Liver (tissue), 8 donors: ENCODE measurements at regions not wholly inside any gene's neighbourhood (a gene's known extent, or its start where the extent isn't known, plus 50 kb on each side); places are given as distances from the start of the nearest gene placed in this dataset.

Experiments
- DNase-seq: peaks from one replicate; pipeline ENCODE4 v3.0.0-alpha.2; 2017; ENCODE audit warnings: low spot score
- H3K27ac ChIP-seq, 2 donors: one replicate each; pipeline ENCODE4 v1.7.0; 2013; ENCODE audit warnings: inconsistent platforms in 2 of 2, low read length in 2 of 2, control low read depth in 1 of 2, low read depth in 1 of 2, mild to moderate bottlenecking in 1 of 2
- H3K27me3 ChIP-seq, 4 donors: one replicate each; pipeline versions ENCODE4 v1.6.1 to v1.7.0; 2013; ENCODE audit warnings: low read length in 3 of 4, inconsistent platforms in 1 of 4, mild to moderate bottlenecking in 1 of 4, moderate library complexity in 1 of 4; ENCODE audit not compliant: control insufficient read depth in 4 of 4, insufficient read depth in 4 of 4
- H3K36me3 ChIP-seq, 4 donors: one replicate each; pipeline versions ENCODE4 v1.6.1 to v1.7.0; 2013; ENCODE audit warnings: low read length in 3 of 4, mild to moderate bottlenecking in 3 of 4, low read depth in 1 of 4, moderate library complexity in 1 of 4; ENCODE audit not compliant: control insufficient read depth in 4 of 4, insufficient read depth in 3 of 4
- H3K4me1 ChIP-seq, 4 donors: one replicate each; pipeline versions ENCODE4 v1.6.1 to v1.7.0; 2013; ENCODE audit warnings: low read length in 3 of 4, mild to moderate bottlenecking in 3 of 4, moderate library complexity in 1 of 4; ENCODE audit not compliant: control insufficient read depth in 4 of 4, insufficient read depth in 4 of 4
- H3K4me3 ChIP-seq, 3 donors: one replicate each; pipeline versions ENCODE4 v1.6.1 to v1.7.0; 2013; ENCODE audit warnings: low read length in 3 of 3, control low read depth in 1 of 3, low read depth in 1 of 3, mild to moderate bottlenecking in 1 of 3
- H3K9ac ChIP-seq, 2 donors: one replicate each; pipeline ENCODE4 v1.7.0; 2013; ENCODE audit warnings: low read length in 2 of 2, mild to moderate bottlenecking in 2 of 2, moderate library complexity in 2 of 2, control low read depth in 1 of 2, low read depth in 1 of 2
- H3K9me3 ChIP-seq, 4 donors: one replicate each; pipeline versions ENCODE4 v1.6.1 to v1.7.0; 2013; ENCODE audit warnings: low read length in 3 of 4; ENCODE audit not compliant: control insufficient read depth in 4 of 4
- EGR1 ChIP-seq, 2 donors: IDR thresholded peaks; 2 replicates each; pipeline ENCODE4 v1.6.1; 2016 to 2018; ENCODE audit warnings: antibody characterized with exemption in 2 of 2, low read depth in 2 of 2
- FOXA1 ChIP-seq: IDR thresholded peaks from 2 replicates; pipeline ENCODE4 v1.6.1; 2016; ENCODE audit warnings: antibody characterized with exemption
- FOXA2 ChIP-seq: IDR thresholded peaks from 2 replicates; pipeline ENCODE4 v1.6.1; 2016; ENCODE audit warnings: antibody characterized with exemption
- GABPA ChIP-seq, 2 donors: IDR thresholded peaks in 1 of 2; conservative IDR thresholded peaks in 1 of 2; 2 replicates each; pipeline ENCODE4 v1.6.1; 2016; ENCODE audit warnings: antibody characterized with exemption in 2 of 2, mild to moderate bottlenecking in 1 of 2, moderate library complexity in 1 of 2
- HNF4A ChIP-seq, 2 donors: conservative IDR thresholded peaks; 2 replicates each; pipeline ENCODE4 v1.6.1; 2016; ENCODE audit warnings: antibody characterized with exemption in 2 of 2, mild to moderate bottlenecking in 2 of 2
- HNF4G ChIP-seq: IDR thresholded peaks from 2 replicates; pipeline ENCODE4 v1.6.1; 2016; ENCODE audit warnings: antibody characterized with exemption
- JUND ChIP-seq, 2 donors: IDR thresholded peaks; 2 replicates each; pipeline ENCODE4 v1.6.1; 2016; ENCODE audit warnings: antibody characterized with exemption in 2 of 2
- NR2F2 ChIP-seq: IDR thresholded peaks from 2 replicates; pipeline ENCODE4 v1.6.1; 2016; ENCODE audit warnings: antibody characterized with exemption
- RAD21 ChIP-seq, 2 donors: IDR thresholded peaks; 2 replicates each; pipeline ENCODE4 v1.6.1; 2016; ENCODE audit warnings: antibody characterized with exemption in 2 of 2, mild to moderate bottlenecking in 2 of 2
- RXRA ChIP-seq, 2 donors: IDR thresholded peaks; 2 replicates each; pipeline ENCODE4 v1.6.1; 2017 to 2018; ENCODE audit warnings: antibody characterized with exemption in 2 of 2, mild to moderate bottlenecking in 1 of 2
- SP1 ChIP-seq: IDR thresholded peaks from 2 replicates; pipeline ENCODE4 v1.6.1; 2018; ENCODE audit warnings: antibody characterized with exemption, mild to moderate bottlenecking
- TAF1 ChIP-seq: conservative IDR thresholded peaks from 2 replicates; pipeline ENCODE4 v1.6.1; 2016; ENCODE audit warnings: antibody characterized with exemption, mild to moderate bottlenecking
- YY1 ChIP-seq: IDR thresholded peaks from 2 replicates; pipeline ENCODE4 v1.6.1; 2016; ENCODE audit warnings: antibody characterized with exemption, mild to moderate bottlenecking
- WGBS: extraction: QIAGEN DNeasy Blood & Tissue Kit; methylation state at CpG from one replicate; pipeline ENCODE4 v1.1.7; 2013; 5-methylcytosine and 5-hydroxymethylcytosine counted together
- TF ChIP-seq, protein P1 (sequence below): IDR thresholded peaks from 2 replicates; pipeline ENCODE4 v1.6.1; 2016; ENCODE audit warnings: antibody characterized with exemption
- TF ChIP-seq, protein P2 (sequence below): fragments of 150-350 bp; IDR thresholded peaks from 2 replicates; pipeline ENCODE4 v1.5.1; 2017; ENCODE audit warnings: improper control_type of control experiment, low read depth, low read length; ENCODE audit not compliant: missing input control
- TF ChIP-seq, protein P3 (sequence below): IDR thresholded peaks from 2 replicates; pipeline ENCODE4 v1.6.1; 2016; ENCODE audit warnings: antibody characterized with exemption, mild to moderate bottlenecking
- TF ChIP-seq, protein P4 (sequence below): IDR thresholded peaks from 2 replicates; pipeline ENCODE4 v1.6.1; 2016; ENCODE audit warnings: antibody characterized with exemption
- TF ChIP-seq, protein P5 (sequence below): IDR thresholded peaks from 2 replicates; pipeline ENCODE4 v1.6.1; 2016; ENCODE audit warnings: antibody characterized with exemption
- donor health status: healthy.
- donor health status: healthy.
- donor health status: healthy.
- donor health status: healthy.
- donor health status: healthy.

DNA sequence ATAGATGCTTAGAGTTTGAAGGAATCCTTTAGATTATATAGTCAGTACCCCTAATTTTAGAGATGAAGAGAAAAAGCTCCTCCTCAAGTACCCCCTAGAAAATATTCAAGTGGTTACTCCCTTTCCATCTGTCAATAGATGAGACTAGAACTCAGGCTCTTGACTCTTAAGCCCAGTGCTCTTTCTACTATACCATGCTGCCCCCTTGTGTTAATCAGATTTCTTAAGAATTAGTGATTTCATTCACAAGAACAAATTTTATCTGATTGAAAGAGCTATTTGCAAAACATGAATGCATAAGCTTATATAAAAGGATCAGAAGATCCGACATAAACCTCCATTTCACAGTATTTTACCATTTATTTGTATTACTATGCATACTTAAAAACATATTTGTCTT lies 179.3 kb downstream of the TFEC start:
- no peak overlapping the region for H3K4me3 ChIP-seq
- DNase-seq, result no peak
- H3K9ac ChIP-seq, result no peak overlapping the region
- H3K27ac ChIP-seq, result no peak overlapping the region
- no peaks in the 10 kb centered on the region for H3K36me3 ChIP-seq
- no peaks in the 10 kb centered on the region for H3K9me3 ChIP-seq
- WGBS, result 69% methylated on average over 1 of the region's 1 CpG
- H3K4me1 ChIP-seq, result no peaks in the 10 kb centered on the region
- TF ChIP-seq RAD21 (IDR thresholded peaks at IDR 0.05), result peak; percentile 42 to 56
- TF ChIP-seq HNF4A (conservative IDR thresholded peaks at IDR 0.05), result no peak
- peaks cover 0 to 3% (median 0%) of the 10 kb centered on the region in 4 donors for H3K27me3 ChIP-seq

DNA sequence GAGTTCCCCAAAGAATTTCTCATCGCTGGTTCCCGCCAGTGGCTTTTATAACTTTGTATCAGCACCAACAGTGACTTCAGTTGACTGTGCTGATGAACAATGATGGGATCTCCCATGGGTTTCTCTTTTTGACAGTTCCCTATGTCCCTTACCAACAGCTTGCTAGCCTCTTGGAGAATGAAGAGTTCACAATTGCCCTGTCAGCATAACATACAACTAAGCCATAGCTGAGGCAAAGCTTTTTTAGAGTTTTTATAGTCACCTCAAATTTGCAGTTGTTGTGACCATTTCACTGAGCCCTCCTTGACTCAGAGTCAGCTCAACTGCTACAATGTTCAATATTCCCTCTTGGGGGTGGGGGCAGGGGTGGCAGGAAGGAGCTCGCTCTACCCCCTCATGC lies 179.8 kb downstream of the TFEC start:
- Histone ChIP-seq H3K4me1 (no peaks in the 10 kb centered on the region), H3K4me3 (no peak overlapping the region), H3K9me3 (no peaks in the 10 kb centered on the region), H3K9ac (no peak overlapping the region), H3K27me3 (peaks cover 0 to 3% (median 0%) of the 10 kb centered on the region in 4 donors), H3K27ac (no peak overlapping the region), H3K36me3 (no peaks in the 10 kb centered on the region)
- WGBS, result 84% methylated on average over 3 of the region's 3 CpGs
- TF ChIP-seq RXRA (IDR thresholded peaks at IDR 0.05) (no peak), TAF1 (no peak), EGR1 (IDR thresholded peaks at IDR 0.05; ENCODE audit: low read depth in 2 of 2) (no peak), HNF4G (no peak), HNF4A (conservative IDR thresholded peaks at IDR 0.05) (no peak)
- DNase-seq, result no peak

DNA sequence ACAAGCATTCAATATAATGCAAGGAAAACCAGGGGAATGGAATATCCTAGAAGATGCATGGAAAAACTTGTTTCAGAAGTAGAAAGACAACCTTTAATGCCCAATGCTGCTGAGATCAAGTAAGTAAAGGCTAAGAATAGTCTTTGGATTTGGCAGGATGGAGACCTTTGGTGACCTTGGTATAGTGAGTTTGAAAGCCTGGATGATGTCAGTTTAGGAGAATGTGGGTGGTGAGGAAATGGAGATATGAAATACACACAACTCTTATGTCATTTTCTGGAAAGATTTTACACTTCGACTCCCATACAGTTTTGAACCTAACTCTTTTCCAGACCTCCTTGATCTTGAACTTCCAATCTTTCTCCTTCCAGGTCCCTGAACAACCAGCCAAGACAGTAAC lies 185.7 kb downstream of the TFEC start:
- no peaks in the 10 kb centered on the region for H3K27me3 ChIP-seq
- H3K9me3 ChIP-seq, result no peaks in the 10 kb centered on the region
- 75% methylated on average over 1 of the region's 1 CpG for WGBS
- H3K36me3 ChIP-seq, result no peaks in the 10 kb centered on the region
- no peak overlapping the region for H3K9ac ChIP-seq
- H3K4me3 ChIP-seq, result no peak overlapping the region
- H3K4me1 ChIP-seq, result no peaks in the 10 kb centered on the region
- TF ChIP-seq EGR1 (IDR thresholded peaks at IDR 0.05; ENCODE audit: low read depth in 2 of 2), result no peak
- no peak for TF ChIP-seq JUND (IDR thresholded peaks at IDR 0.05)
- no peak for TF ChIP-seq NR2F2
- TF ChIP-seq, protein P1, sequence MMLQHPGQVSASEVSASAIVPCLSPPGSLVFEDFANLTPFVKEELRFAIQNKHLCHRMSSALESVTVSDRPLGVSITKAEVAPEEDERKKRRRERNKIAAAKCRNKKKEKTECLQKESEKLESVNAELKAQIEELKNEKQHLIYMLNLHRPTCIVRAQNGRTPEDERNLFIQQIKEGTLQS, result no peak
- no peak for TF ChIP-seq FOXA1
- TF ChIP-seq, protein P2, sequence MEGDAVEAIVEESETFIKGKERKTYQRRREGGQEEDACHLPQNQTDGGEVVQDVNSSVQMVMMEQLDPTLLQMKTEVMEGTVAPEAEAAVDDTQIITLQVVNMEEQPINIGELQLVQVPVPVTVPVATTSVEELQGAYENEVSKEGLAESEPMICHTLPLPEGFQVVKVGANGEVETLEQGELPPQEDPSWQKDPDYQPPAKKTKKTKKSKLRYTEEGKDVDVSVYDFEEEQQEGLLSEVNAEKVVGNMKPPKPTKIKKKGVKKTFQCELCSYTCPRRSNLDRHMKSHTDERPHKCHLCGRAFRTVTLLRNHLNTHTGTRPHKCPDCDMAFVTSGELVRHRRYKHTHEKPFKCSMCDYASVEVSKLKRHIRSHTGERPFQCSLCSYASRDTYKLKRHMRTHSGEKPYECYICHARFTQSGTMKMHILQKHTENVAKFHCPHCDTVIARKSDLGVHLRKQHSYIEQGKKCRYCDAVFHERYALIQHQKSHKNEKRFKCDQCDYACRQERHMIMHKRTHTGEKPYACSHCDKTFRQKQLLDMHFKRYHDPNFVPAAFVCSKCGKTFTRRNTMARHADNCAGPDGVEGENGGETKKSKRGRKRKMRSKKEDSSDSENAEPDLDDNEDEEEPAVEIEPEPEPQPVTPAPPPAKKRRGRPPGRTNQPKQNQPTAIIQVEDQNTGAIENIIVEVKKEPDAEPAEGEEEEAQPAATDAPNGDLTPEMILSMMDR, result no peak
- TF ChIP-seq, protein P3, sequence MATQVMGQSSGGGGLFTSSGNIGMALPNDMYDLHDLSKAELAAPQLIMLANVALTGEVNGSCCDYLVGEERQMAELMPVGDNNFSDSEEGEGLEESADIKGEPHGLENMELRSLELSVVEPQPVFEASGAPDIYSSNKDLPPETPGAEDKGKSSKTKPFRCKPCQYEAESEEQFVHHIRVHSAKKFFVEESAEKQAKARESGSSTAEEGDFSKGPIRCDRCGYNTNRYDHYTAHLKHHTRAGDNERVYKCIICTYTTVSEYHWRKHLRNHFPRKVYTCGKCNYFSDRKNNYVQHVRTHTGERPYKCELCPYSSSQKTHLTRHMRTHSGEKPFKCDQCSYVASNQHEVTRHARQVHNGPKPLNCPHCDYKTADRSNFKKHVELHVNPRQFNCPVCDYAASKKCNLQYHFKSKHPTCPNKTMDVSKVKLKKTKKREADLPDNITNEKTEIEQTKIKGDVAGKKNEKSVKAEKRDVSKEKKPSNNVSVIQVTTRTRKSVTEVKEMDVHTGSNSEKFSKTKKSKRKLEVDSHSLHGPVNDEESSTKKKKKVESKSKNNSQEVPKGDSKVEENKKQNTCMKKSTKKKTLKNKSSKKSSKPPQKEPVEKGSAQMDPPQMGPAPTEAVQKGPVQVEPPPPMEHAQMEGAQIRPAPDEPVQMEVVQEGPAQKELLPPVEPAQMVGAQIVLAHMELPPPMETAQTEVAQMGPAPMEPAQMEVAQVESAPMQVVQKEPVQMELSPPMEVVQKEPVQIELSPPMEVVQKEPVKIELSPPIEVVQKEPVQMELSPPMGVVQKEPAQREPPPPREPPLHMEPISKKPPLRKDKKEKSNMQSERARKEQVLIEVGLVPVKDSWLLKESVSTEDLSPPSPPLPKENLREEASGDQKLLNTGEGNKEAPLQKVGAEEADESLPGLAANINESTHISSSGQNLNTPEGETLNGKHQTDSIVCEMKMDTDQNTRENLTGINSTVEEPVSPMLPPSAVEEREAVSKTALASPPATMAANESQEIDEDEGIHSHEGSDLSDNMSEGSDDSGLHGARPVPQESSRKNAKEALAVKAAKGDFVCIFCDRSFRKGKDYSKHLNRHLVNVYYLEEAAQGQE, result no peak
- TF ChIP-seq HNF4A (conservative IDR thresholded peaks at IDR 0.05), result no peak
- no peak for TF ChIP-seq FOXA2
- TF ChIP-seq RXRA (IDR thresholded peaks at IDR 0.05), result no peak
- TF ChIP-seq GABPA (IDR thresholded peaks at IDR 0.05 in 1 of 2, conservative IDR thresholded peaks at IDR 0.05 in 1 of 2), result no peak
- no peak for TF ChIP-seq RAD21 (IDR thresholded peaks at IDR 0.05)
- TF ChIP-seq HNF4G, result no peak
- no peak for TF ChIP-seq SP1
- TF ChIP-seq, protein P4, sequence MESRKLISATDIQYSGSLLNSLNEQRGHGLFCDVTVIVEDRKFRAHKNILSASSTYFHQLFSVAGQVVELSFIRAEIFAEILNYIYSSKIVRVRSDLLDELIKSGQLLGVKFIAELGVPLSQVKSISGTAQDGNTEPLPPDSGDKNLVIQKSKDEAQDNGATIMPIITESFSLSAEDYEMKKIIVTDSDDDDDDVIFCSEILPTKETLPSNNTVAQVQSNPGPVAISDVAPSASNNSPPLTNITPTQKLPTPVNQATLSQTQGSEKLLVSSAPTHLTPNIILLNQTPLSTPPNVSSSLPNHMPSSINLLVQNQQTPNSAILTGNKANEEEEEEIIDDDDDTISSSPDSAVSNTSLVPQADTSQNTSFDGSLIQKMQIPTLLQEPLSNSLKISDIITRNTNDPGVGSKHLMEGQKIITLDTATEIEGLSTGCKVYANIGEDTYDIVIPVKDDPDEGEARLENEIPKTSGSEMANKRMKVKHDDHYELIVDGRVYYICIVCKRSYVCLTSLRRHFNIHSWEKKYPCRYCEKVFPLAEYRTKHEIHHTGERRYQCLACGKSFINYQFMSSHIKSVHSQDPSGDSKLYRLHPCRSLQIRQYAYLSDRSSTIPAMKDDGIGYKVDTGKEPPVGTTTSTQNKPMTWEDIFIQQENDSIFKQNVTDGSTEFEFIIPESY, result no peak
- TF ChIP-seq TAF1, result no peak
- TF ChIP-seq YY1, result no peak
- TF ChIP-seq, protein P5, sequence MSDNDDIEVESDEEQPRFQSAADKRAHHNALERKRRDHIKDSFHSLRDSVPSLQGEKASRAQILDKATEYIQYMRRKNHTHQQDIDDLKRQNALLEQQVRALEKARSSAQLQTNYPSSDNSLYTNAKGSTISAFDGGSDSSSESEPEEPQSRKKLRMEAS, result no peak
- DNase-seq, result no peak
- no peak overlapping the region for H3K27ac ChIP-seq
